HEK293T (cell line): ENCODE measurements at regions not wholly inside any gene's neighbourhood (a gene's known extent, or its start where the extent isn't known, plus 50 kb on each side); places are given as distances from the start of the nearest gene placed in this dataset.

Source experiments
- CTCF ChIA-PET: fragments of 350-600 bp; formaldehyde crosslinking; extraction: SDS; loops from one replicate; lab custom pipeline; 2021; ENCODE audit warnings: antibody characterized with exemption, inconsistent platforms; lab: Yijun Ruan, JAX
- POLR2A ChIA-PET: fragments of 350-600 bp; formaldehyde crosslinking; extraction: SDS; loops from one replicate; lab custom pipeline; 2020; ENCODE audit warnings: antibody characterized with exemption, inconsistent platforms; lab: Yijun Ruan, JAX
- DNase-seq: peaks from one replicate; pipeline ENCODE4 v3.0.0; 2012; ENCODE audit warnings: mixed read lengths; ENCODE audit errors: extremely low spot score
- ARNT ChIP-seq: fragments of 450-650 bp; IDR thresholded peaks from 2 replicates; pipeline ENCODE4 v1.6.1; 2017; ENCODE audit warnings: mild to moderate bottlenecking
- BHLHE40 ChIP-seq: fragments of 450-650 bp; IDR thresholded peaks from 2 replicates; pipeline ENCODE4 v1.6.1; 2016; ENCODE audit warnings: mild to moderate bottlenecking, moderate library complexity, borderline replicate concordance
- CTBP1 ChIP-seq: fragments of 450-650 bp; IDR thresholded peaks from 2 replicates; pipeline ENCODE4 v1.6.1; 2016; ENCODE audit warnings: borderline replicate concordance
- ELF4 ChIP-seq: fragments of 450-650 bp; IDR thresholded peaks from 2 replicates; pipeline ENCODE4 v1.6.1; 2017; ENCODE audit warnings: antibody characterized with exemption
- FOXA1 ChIP-seq: fragments of 450-650 bp; IDR thresholded peaks from 2 replicates; pipeline ENCODE4 v1.6.1; 2016; ENCODE audit warnings: mild to moderate bottlenecking
- FOXK2 ChIP-seq: fragments of 450-650 bp; IDR thresholded peaks from 2 replicates; pipeline ENCODE4 v1.6.1; 2016; ENCODE audit warnings: mild to moderate bottlenecking
- FOXM1 ChIP-seq: fragments of 450-650 bp; IDR thresholded peaks from 2 replicates; pipeline ENCODE4 v1.6.1; 2017; ENCODE audit warnings: mild to moderate bottlenecking, borderline replicate concordance
- HDGF ChIP-seq: fragments of 450-650 bp; IDR thresholded peaks from 2 replicates; pipeline ENCODE4 v1.6.1; 2017; ENCODE audit warnings: antibody characterized with exemption, borderline replicate concordance
- L3MBTL2 ChIP-seq: fragments of 450-650 bp; conservative IDR thresholded peaks from 2 replicates; pipeline ENCODE4 v1.6.1; 2016; ENCODE audit warnings: mild to moderate bottlenecking
- LEF1 ChIP-seq: fragments of 450-650 bp; IDR thresholded peaks from 2 replicates; pipeline ENCODE4 v1.6.1; 2017; ENCODE audit warnings: mild to moderate bottlenecking, borderline replicate concordance
- NFRKB ChIP-seq: fragments of 450-650 bp; IDR thresholded peaks from 2 replicates; pipeline ENCODE4 v1.6.1; 2016; ENCODE audit warnings: mild to moderate bottlenecking, moderate library complexity
- SP1 ChIP-seq: fragments of 450-650 bp; IDR thresholded peaks from 2 replicates; pipeline ENCODE4 v1.6.1; 2017
- SUZ12 ChIP-seq: fragments of 450-650 bp; IDR thresholded peaks from 2 replicates; pipeline ENCODE4 v1.6.1; 2016; ENCODE audit warnings: mild to moderate bottlenecking
- TARDBP ChIP-seq: fragments of 450-650 bp; IDR thresholded peaks from 2 replicates; pipeline ENCODE4 v1.6.1; 2016
- ZNF384 ChIP-seq: fragments of 450-650 bp; IDR thresholded peaks from 2 replicates; pipeline ENCODE4 v1.6.1; 2016
- TF ChIP-seq, protein P1 (sequence below): fragments of 450-650 bp; IDR thresholded peaks from 2 replicates; pipeline ENCODE4 v1.6.1; 2016

DNA sequence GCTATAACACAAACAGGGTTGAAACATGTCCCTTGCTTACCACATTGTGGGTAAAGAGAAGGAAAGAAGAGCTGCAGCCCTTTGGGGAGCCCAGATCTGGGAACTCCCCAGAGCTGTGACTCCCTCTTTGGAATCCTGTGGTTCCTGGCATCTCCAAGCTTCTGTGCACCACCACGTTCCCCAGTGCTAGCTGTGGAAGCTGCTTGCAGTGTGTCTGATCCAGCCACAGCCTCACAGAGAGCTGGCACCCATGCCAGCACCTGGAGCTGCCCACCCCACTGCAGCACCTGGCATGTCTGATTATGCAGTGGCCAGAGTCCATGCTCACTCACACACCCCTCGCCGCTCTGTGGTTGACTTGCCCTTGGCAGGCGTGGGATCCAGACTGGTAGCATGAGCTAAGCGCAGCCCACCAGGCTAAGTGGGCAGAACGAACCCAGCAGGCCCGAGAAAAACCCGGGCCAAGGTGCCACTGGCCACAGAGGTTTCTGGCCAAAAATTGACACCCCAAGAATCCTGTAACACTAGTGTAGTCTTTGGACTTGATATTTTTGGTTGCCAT is 252.6 kb upstream of the KCNJ16 start:
- POLR2A ChIA-PET: no interaction called here
- TF ChIP-seq FOXA1 (no peak), ARNT (no peak), ZNF384 (no peak), NFRKB (no peak), ELF4 (no peak), CTBP1 (no peak), BHLHE40 (no peak), FOXM1 (no peak), LEF1 (no peak), SUZ12 (no peak), SP1 (no peak), TARDBP (no peak), L3MBTL2 (no peak), FOXK2 (no peak), HDGF (no peak)
- TF ChIP-seq, protein P1, sequence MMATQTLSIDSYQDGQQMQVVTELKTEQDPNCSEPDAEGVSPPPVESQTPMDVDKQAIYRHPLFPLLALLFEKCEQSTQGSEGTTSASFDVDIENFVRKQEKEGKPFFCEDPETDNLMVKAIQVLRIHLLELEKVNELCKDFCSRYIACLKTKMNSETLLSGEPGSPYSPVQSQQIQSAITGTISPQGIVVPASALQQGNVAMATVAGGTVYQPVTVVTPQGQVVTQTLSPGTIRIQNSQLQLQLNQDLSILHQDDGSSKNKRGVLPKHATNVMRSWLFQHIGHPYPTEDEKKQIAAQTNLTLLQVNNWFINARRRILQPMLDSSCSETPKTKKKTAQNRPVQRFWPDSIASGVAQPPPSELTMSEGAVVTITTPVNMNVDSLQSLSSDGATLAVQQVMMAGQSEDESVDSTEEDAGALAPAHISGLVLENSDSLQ: no peak
- no peak for DNase-seq
- CTCF ChIA-PET: no interaction called here

DNA sequence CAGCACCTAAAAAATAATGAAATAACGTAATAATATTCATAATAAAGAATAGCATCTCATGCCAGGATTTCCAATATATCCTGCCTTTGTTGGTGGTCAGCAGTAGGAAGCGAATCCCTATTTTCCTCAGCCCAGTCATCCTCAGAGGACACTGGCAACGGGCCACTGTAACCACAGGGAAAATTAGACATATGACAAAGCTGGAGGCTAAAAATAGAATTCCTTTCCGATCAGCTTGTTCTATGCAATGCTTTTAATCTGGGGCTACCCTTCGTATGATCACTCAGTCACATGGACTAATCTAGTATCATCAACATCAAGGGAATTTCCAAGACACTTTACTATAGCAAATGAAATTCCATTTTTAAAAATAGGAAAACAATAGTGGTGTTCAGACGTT is 246.9 kb upstream of the KCNJ16 start:
- no peak for TF ChIP-seq FOXK2
- TF ChIP-seq, protein P1: no peak
- TF ChIP-seq FOXM1: no peak
- no peak for TF ChIP-seq LEF1
- TF ChIP-seq SP1: no peak
- TF ChIP-seq CTBP1: no peak
- TF ChIP-seq L3MBTL2: no peak
- TF ChIP-seq BHLHE40: no peak
- no peak for TF ChIP-seq HDGF
- TF ChIP-seq SUZ12: no peak
- no peak for TF ChIP-seq ARNT
- TF ChIP-seq TARDBP: no peak
- TF ChIP-seq ELF4: no peak
- TF ChIP-seq NFRKB: no peak
- TF ChIP-seq ZNF384: no peak
- no peak for TF ChIP-seq FOXA1
- ChIA-PET POLR2A (no interaction called here), CTCF (no interaction called here)
- DNase-seq: no peak

DNA sequence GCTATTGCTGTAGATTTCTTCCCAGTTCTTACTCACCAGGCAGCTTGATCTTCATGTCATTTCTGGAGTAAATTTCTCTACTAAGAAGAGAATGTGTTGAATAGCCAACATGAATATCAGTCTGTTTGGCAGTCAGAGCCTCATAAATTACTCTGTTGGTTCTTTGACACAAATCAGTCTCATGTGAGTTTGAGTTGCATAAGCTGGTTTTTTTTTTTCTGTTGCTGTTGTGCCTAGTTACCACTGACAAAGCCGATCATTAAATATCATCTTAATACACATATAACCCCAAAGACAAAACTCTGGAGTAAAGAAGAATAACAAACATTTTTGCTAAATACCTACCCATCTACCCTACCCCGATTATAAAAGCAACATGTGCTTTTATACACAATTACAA is 240.5 kb upstream of the KCNJ16 start:
- ChIA-PET CTCF (no interaction called here), POLR2A (no interaction called here)
- no peak for TF ChIP-seq SP1
- no peak for TF ChIP-seq TARDBP
- TF ChIP-seq CTBP1: no peak
- DNase-seq: no peak

DNA sequence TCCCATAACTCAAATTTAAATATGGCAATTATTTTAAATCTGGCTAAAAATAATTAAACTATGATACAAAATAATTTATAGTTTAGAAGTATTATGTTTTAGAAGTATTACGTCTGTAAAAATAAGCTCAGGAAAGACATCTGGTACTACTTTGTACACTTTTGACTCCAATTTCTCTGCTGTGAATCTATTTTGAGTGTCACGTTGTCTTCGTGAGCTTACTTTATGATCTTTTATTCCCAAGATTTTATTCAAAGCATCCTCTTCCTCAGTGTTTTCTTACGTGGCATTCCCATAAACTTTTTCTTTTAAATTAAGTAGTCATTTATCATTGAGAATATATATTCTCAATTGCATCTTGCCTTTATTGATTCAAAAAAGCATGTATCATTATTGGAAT is 223.3 kb upstream of the KCNJ16 start:
- no peak for DNase-seq
- no peak for TF ChIP-seq ARNT
- no peak for TF ChIP-seq L3MBTL2
- no peak for TF ChIP-seq FOXK2
- no peak for TF ChIP-seq HDGF
- TF ChIP-seq FOXA1: no peak
- no peak for TF ChIP-seq ELF4
- no peak for TF ChIP-seq BHLHE40
- no peak for TF ChIP-seq CTBP1
- no peak for TF ChIP-seq SP1
- TF ChIP-seq LEF1: no peak
- TF ChIP-seq FOXM1: no peak
- TF ChIP-seq ZNF384: no peak
- no peak for TF ChIP-seq TARDBP
- no peak for TF ChIP-seq SUZ12
- TF ChIP-seq NFRKB: no peak
- TF ChIP-seq, protein P1: no peak
- CTCF ChIA-PET: interaction anchor here (0.7 kb wide), 1 partner anchor 31 kb away, joined by 3 read pairs; no protein-coding TSS in a partner anchor
- POLR2A ChIA-PET: no interaction called here

DNA sequence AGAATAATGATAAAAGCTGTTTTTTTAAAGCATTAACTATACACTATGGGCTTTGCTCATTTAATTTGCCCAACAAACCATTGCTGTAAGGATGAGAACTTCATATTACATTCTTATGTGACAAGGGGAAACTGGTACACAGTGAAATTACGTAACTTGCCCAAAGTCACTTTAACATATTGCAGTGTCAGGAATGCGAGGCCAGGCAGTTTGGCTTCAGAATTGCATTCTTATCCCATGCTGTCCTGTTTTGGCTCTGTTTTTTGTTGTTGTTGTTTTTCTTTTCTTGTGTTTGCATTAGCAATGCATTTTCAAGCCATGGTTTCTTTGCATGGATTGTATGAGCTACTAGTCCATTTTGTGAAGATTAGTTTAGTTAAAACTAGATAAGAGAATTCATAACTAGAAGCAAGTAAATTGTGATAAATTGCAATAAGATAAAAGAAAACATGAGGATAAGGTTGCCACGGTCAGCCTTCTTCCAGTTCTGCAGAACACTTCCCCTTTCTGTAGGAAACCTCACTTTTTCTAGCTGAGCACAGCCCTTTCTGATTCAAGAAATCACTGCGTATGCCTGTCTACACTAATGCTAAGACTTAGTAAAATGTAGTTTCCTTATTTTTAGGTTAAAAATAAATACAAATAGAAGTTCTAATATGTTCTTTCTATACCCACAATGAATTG is 221.3 kb upstream of the KCNJ16 start:
- no peak for DNase-seq
- TF ChIP-seq FOXM1 (no peak), TARDBP (no peak), FOXA1 (no peak), FOXK2 (no peak), ELF4 (no peak), NFRKB (no peak), ZNF384 (no peak), LEF1 (no peak), ARNT (no peak), L3MBTL2 (no peak), BHLHE40 (no peak), SP1 (no peak)
- ChIA-PET POLR2A (no interaction called here), CTCF (interaction anchor here (0.7 kb wide), 1 partner anchor 12 kb away, joined by 3 read pairs; no protein-coding TSS in a partner anchor)
